PC-3 (cell line): ENCODE measurements at regions not wholly inside any gene's neighbourhood (a gene's known extent, or its start where the extent isn't known, plus 50 kb on each side); places are given as distances from the start of the nearest gene placed in this dataset.

ENCODE experiments used
- CTCF ChIP-seq: fragments of 300-600 bp; sonication (generic); conservative IDR thresholded peaks from 2 replicates; pipeline ENCODE4 v1.5.1; 2017; ENCODE audit warnings: antibody characterized with exemption, low read depth, mild to moderate bottlenecking, low read length
- EZH2 ChIP-seq: fragments of 300-600 bp; sonication (generic); IDR thresholded peaks from one replicate; pipeline ENCODE4 v1.6.1; 2017; ENCODE audit warnings: antibody characterized with exemption, mild to moderate bottlenecking, low read length; ENCODE audit not compliant: unreplicated experiment

GRCh38 chr19:7410946-7411345 is 62.2 kb downstream of the ARHGEF18 start:
- TF ChIP-seq CTCF (no peak), EZH2 (no peak)
